Glomerular visceral epithelial cell (primary cell): ENCODE measurements at regions not wholly inside any gene's neighbourhood (a gene's known extent, or its start where the extent isn't known, plus 50 kb on each side); places are given as distances from the start of the nearest gene placed in this dataset.
A peak's percentile ranks its signal among the peaks of the same experiment; 100 is the strongest.

Source experiments
- DNase-seq: peaks from one replicate; pipeline ENCODE4 v3.0.0-alpha.2; 2016; ENCODE audit errors: extremely low spot score

DNA sequence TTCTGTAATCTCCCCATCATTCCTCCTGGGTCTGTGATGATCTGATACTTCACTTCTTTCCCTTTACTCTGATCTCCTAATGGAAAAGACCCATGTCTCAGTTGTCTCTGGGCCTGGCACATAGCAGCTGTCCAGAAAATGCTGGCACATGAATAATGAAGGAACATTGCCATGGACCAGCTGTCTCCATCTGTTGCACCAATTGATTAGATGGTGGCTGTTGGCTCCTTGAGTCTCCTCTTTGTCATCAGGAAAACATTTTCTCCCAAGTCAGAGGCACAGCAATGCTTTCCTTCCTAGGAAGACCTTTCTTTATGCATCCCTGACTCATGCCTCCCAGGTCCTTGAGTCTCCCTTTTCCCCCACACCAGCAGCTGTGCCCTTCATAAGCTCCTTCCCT lies 286.2 kb upstream of the CXCR4 start:
- DNase-seq = no peak

DNA sequence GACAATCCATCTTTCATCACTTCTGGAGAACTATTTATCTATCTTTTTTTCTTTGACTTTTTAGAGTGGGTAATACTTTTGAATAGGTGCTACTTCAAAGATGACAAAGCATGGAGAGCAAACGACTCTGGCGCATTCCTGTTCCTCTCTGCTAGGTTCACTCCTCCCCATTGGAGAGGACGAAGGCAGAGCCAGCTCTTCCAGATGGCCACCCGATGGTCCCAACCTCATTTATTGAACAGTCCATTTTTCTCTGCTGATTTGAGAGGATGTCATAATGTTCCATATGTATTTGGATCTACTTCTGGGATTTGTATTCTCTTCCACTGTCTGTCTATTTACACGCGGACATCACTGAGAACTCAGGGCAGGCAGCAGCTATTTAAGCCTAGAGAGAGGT lies 284.3 kb upstream of the CXCR4 start:
- DNase-seq = no peak

DNA sequence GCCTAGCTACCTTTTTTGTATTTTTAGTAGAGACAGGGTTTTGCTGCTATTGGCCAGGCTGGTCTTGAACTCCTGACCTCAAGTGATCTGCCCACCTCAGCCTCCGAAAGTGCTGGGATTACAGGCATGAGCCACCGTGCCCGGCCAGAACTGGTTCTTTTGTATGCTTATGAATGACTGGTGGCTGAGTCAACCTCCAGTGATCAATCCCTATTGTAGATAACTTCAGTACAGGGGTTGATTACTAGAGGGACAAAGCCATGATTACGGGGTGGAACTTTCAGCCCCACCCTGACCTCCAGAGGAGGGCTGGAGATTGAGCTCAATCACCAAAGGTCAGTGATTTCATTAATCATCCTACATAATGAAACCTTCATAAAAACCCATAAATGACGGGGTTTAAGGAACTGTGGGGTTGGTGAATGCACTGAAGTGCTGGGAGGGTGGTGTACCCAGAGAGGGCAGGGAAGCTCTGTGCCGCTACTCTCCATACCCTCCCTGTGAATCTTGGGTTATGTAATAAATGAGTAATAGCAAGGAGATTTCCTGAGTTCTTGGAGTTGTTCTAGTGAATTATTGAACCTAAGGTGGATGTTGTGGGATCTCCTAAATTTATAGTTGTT lies 281.8 kb upstream of the CXCR4 start:
- no peak for DNase-seq

DNA sequence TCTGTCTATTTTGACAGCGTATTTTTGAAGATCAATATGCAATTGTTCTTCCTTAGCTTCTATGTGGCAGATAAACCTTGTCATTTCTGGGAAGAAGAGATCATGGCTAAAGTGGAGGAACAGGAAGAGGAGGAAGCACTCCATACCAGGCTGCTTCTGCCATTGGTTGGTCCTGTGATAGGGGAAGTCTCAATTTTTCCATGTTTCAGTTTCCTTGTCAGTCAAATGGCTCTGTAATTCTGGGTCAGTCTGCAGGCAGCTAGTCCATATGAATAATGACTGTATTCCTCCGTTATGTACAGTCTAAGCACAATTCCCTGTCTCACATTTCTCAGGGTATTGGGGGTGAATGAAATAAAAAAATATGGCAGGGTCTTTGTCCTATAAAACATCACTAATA lies 277.6 kb upstream of the CXCR4 start:
- DNase-seq = no peak

DNA sequence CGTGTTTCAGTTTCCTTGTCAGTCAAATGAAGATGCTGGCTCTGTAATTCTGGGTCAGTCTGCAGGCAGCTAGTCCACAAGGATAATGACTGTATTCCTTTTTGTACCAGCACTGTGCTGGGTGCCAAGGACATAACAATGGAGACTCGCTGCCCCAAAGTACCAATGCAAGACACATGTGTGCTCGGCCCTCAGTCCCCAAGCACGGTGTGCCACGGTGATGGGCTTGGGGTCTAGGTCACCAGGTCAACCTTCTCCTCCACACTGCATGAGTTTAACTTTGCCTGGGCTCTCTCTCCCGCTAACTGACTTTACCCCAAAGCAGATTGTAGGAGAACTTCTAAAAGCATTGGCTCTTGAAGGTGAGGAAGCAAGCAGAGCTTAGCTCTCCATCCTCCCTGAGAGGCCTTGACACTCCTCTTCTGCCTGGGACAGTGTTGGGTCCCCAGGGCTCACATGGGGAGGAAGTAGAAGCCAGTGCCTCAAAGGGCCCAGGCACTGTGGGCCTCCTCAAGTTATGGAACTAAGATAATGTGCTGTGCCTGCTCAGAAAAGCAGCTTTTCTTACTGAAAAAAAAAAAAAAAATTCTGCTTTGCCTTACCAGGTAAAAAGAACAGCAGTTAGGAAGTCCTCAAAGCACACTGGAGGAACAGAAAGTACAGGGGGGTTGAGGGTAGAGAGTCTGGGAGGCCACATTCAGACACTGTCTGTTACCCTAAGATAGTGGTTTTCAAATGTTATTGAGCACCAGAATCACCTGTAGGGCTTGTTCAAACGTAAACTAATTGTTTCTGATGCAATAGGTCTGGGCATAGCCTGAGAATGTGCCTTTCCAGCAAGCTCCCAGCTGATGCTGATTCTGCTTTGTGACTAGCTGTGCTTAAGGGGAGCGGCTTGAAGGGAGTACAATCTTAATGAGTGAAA lies 276.4 kb upstream of the CXCR4 start:
- DNase-seq = no peak

DNA sequence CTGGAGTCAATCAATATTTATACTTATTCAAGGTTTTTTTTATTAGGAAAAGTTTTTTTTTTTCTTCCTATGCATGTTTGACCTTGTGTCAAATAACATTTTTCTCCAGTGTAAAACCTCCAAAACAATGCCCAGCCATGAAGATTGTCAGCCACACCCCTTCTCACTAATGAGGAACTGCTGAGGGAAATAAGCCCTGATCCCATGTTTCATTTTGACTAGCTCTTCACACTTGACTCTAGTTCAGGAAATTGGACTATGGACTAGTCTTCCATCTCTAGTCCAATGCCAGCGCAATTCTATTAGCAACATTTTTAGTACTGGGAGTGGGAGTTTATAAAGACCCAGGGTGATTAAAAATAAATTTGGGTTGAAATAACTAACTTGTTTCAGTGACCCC lies 275.6 kb upstream of the CXCR4 start:
- DNase-seq = no peak

DNA sequence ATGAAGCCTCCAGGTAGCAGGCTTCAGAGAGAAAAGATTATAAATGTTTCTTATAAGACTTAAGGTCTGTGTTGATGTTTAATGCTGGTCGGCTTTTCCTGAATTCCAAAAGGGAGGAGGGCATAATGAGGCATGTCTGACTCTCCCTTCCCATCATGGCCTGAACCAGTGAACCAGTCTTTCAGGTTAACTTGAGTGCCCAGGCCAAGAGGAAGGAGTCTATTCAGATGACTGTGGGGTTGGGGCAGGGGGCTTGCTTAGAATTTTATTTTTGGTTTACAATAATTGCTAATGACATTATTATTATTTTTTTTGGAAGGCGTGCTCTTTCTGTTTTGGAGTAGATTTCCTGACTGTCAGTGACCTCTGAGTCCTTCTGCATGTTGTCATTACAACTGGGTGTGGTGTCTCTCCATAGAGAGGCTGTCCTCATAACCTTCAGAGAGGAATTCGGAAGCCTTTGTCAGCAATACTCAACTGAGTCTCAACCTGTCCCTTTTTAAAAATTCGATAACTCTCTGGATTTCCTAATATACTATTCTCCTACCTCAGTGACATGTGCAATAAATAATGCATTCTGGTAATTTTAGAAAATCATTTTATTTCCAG lies 275.1 kb upstream of the CXCR4 start:
- DNase-seq = no peak

DNA sequence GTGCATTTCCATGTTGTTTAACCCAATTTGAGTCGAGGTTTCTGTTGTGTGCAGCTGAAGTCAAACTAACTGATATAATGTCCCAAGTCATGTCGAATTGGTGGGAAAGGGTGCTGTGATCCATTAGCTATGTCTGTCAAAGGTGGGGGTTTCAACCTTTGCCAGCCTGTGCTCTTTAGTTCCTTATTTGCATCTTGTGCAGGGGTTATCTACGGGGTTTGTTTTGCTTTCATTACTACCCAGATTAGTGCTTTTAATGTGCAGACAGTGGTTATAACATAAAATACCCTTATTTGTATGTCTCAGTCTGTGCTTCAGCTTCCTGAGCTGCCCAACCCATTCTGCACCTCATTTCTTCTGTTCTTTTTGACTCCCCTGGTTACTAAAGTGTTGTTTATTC lies 271.9 kb upstream of the CXCR4 start:
- no peak for DNase-seq

DNA sequence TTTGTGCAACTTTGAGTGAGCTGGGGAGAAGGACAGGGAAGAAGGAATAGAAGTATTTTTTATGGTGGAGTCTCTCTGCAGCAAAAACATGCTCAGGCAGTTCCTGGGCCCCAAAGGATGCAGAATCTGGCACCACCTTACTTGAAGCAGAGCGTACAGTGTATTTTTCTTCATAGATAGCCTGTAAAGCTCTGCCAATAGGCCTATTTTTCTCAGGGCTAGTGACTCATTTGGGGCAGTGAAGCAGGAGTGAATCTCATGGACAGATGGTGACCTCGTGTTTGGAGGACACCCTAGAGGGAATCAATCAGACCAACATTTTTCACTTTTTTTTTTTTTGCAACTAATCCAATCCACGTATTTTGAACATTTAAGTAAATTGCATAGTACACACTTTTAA lies 268.1 kb upstream of the CXCR4 start:
- no peak for DNase-seq

DNA sequence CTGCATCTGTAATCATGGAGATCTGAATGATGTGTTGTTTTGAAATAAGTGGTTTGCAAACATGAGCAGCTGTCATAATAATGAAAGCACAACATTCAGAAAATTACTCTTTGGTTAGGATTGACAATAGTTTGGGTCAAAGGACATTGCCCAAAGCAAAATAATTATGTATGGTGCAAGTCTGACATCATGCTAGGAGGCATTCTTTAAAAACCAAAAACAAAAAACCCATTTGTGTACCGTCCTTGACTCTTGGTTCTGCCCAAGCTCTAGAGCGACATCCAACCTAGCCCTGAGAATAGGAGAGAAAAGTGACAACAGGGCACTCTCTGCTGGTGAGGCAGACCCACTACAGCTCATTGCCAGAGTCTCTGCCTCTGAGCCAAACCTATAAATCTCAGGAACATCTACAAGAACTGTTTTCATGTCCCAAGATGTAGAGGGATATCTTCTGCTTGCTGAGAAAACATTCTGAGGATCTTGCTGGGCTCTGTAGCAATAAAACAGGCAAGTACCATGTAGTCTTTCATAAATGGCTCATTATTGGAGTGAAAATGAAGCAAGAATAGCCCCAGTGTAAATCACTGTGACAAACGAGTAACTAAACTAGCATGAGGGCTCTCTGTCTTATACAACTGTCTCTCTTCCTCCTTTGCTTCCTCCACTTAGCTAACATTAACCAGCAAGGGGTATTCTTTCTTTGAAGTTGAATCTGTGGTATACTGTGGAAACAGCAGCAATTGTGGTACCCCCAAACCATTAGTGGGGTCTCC lies 266.8 kb upstream of the CXCR4 start:
- DNase-seq = peak; percentile 7

DNA sequence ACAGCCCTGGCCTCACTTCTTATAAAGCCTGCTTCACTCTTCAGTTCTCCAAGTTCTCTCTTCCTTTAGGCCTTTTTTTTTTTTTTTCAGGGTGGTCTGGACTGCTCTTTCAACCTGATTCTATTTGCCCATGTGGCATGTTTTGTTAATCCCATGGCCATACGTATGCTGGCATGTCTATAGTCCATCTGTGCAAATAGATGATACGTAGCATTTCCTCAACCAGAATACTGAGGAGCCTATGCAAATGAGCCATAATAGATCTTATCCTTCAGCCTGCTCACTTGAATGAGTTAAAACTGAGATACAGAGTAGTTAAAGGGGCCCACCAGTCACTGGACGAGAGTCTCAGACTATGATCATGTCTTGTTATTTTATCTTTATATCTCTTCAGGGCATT lies 265.2 kb upstream of the CXCR4 start:
- DNase-seq = no peak

DNA sequence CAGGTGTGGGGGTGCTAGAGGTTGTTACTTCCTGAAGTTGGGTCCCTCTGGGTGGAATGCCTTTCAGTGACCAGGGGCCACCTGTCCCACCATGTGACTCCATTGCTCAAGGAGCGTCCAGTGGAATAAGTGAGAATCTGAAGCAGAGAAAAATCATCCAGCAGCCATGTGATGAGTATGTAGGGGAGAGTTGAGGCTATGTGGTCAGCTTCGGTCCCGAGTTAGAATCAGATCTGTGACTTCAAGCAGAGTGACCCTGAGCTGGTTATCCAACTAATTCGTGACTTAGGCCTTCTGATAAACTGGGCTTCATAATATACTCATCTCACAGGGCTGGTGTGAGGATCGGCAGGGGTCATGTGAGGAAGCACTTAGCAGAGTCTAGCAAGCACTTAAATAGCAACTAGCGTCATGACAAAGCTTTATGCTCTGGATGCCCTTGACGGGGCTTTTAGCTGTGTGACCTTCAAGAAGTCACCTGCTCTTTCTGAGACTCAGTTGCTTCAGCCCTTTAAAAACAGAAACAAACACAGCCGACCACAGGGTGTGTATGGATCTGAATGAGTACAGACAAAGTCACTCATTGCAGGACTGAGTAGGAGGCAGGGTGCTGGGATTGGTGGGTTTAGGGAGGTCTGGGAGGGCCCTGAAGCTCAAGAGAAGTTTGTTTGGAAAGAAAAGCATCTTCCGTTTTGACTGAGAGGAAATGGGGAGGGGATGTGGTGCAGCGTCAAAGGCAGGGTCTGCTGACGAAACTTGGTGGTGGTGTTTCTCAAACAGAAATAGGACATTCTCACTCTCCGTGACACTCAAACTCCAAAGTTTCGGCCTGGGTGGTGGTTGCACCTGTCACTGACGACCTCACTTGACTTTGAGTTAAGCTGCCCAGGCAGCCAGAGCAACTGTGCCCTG lies 264.0 kb upstream of the CXCR4 start:
- DNase-seq = no peak

DNA sequence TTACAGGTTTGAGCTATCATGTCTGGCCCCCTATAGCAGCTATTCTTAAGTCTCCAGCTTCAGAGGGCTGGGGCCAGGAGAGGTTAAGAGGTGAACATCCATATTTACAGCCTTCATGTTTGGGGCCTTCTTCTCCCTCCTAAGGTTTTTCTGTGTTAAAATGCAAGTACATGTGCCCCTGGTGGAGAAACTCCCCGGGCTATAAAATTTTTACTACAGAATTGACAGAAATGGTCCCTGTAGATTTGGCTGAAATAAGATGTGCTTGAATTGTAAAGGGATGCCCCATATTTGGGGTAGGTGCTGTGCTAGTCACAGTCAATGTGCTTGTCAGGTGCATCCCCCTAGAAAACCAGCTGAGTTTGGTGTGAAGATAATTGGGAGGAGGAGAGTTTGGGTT lies 263.3 kb upstream of the CXCR4 start:
- no peak for DNase-seq

DNA sequence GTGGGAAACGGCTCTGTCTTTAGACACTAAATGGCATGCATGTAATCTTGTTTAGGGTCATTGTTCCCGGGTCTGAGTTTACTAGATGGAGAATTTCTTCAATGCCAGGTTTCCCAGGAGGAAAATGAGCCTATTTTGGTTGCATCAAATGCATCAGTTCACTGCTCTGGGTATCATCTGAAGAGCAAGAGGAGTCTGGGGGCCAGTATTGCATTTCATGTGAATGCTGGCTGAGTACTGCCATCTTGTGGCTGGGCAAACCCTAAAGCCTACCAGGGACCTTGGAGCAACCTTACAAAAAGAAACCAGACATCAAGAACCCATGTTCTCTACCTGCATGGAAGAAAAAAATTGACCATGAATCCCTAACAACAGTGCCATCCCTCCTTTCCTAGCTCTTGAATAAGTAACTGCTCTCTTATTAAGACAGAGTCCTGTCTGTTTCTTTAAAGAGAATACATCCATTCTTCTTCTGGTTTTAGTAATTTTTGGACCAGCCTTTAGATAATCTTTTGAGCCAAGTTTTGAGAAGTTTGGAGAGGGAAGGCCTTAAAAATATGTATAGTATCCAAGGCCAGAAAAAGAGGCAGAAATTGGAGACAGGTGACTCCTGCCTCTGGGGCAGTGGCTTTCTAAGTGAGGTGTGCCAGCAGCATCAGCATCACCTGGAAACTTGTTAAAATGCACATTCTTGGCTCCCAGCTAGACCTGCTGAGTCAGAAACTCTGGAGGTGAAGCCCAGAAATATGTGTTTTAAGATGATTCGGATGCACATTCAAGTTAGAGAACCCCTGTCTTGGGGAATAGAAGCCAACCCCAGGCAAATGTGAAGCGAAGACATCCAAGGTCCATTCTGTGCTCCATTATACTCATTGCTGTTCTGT lies 261.0 kb upstream of the CXCR4 start:
- peak; percentile 43 for DNase-seq

DNA sequence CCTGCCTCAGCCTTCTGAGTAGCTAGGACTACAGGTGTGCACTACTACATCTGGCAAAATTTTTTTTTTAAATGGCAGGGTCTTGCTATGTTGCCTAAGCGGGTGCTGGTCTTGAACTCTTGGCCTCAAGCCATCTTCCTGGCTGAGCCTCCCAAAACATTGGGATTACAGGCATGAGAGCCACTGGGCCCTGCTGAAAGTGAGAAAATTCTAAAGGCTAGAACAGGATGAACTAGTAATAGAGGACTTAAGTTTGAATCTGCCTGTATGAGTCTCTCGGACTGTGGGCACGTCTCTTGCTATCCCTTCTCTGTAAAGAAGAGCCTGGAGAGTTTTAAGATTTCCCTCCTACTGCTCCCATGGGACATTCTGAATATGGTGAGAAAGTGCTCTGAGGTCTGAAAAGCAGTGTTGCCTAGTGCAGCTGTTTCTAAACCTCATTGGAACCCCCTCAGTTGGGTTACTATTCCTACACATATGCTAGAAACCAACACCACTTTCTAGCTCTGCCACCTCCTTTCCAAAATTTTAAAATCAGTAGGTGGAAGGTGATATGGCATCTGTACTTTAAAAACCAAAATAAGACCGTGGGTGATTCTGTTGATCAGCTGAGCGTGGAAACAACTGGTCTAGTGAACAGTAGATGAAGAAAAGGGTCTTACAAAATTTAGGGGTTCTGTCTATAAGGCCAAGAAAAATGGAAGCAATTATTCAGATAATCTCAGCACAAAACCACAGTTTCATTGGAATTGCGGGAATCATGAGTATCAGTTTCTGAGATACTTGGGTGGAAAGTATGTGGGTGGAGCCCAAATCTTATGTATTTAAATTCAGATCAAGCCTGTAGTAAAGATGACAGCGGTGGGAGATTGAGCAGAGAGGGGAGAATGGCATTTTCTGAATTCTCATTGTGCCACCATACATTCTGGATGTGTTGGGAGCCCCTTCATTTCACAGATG lies 259.8 kb upstream of the CXCR4 start:
- no peak for DNase-seq

DNA sequence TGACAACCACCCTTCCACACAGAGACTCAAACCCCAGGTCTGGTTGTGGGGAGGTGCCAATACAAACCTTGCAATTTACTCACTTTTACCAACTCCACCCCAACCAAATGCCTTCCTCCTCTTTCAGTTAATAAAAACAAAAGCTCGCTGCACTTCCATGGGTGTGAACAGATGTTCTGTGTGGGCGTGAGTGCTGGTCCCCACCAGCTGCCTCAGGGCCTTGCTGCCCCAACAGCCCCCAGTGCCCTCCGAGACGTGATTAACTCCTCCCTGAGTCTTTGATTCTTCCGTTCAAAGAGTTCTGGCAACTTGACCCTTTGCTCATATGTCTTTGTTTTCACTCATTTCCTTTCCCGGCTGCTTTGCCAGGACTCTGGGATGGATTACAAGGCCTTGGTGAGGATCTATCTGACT lies 258.9 kb upstream of the CXCR4 start:
- no peak for DNase-seq

DNA sequence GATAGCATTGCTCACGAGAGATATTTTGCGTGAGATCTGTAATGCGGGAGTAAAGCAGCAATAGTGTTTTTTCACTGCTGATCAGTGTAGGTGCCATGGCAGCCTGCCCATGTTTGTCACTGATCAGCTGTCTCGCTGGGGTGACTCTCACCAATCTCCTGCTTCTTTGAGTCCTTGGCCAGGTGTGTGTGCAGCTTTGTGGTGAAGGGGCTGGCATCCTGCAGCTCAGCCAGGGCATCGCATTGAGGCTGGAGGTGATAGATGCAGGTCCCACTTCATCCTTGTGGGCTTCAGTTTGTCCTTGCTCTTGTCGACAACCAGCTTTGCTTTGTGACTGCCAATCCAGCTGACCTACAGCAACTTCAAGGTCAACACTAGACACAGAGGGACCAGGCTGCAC lies 258.3 kb upstream of the CXCR4 start:
- DNase-seq = no peak

DNA sequence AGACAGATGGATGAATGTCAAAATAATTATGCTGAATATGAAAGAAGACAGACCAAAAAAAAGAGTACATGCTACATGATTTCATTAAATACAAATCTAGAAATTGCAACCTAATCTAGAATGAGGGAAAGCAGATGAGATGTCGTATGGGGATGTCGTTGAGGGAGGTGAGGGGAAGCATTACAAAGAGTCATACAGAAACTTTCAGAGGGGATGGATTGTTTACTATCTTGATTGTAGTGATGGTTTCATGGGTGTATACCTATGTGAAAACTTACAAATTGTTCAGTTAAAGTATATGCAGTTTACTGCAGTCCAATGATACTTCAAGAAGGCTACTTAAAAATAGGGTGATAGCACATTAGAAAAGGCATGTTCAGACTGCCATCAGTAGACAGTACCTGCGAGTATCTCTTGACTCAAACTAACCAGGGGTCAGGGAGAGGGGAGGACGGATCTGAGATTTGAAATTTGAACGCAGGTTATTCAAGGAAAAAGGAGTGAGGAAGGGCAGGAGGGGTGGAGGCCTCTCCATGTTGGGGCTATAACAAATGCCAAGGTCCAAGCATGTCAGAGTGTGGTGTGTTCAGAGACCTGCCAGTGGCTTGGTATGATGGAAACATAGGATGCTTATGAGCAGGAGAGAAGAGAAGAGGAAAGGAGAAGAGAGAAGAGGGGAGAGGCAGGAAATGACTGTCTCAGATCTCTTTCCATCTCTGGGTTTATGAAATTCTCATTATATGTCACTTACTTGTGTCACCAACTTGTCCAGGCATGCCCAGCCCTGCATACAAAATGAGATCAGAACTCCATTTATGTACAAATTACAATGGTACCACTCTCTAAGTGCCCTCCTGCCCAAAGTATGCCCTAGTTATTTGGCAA lies 257.3 kb upstream of the CXCR4 start:
- DNase-seq = no peak
